HL-60 (cell line): ENCODE measurements at regions not wholly inside any gene's neighbourhood (a gene's known extent, or its start where the extent isn't known, plus 50 kb on each side); places are given as distances from the start of the nearest gene placed in this dataset.

Experiments
- DNase-seq, 2 experiments: peaks; one replicate each; pipeline ENCODE4 v3.0.0-alpha.2; 2010 to 2020; ENCODE audit warnings: low read depth in 1 of 2, low spot score in 1 of 2
- H3K27ac ChIP-seq: fragments of 250-450 bp; sonication (Bioruptor Pico); replicated peaks from 2 replicates; pipeline ENCODE4 v1.5.1; 2020; ENCODE audit warnings: mild to moderate bottlenecking, moderate library complexity
- H3K27me3 ChIP-seq: fragments of 250-450 bp; sonication (Bioruptor Pico); 2 replicates; pipeline ENCODE4 v1.5.1; 2021; ENCODE audit warnings: mild to moderate bottlenecking, moderate library complexity; ENCODE audit not compliant: insufficient read depth, poor library complexity, severe bottlenecking
- H3K4me3 ChIP-seq: replicated peaks from 2 replicates; pipeline ENCODE4 v1.5.1; 2011; ENCODE audit warnings: mild to moderate bottlenecking, control low read depth, low read length; ENCODE audit not compliant: insufficient read depth
- GABPA ChIP-seq: IDR thresholded peaks from 2 replicates; pipeline ENCODE4 v1.6.1; 2012; ENCODE audit warnings: low read depth
- POLR2AphosphoS5 ChIP-seq: IDR thresholded peaks from 2 replicates; pipeline ENCODE4 v1.6.1; 2012; ENCODE audit warnings: low read depth
- SPI1 ChIP-seq: IDR thresholded peaks from 2 replicates; pipeline ENCODE4 v1.6.1; 2012; ENCODE audit warnings: low read depth, mild to moderate bottlenecking, borderline replicate concordance
- TF ChIP-seq, protein P1 (sequence below): IDR thresholded peaks from one replicate; pipeline ENCODE4 v1.5.1; 2011; ENCODE audit warnings: low read length, control low read depth, inconsistent platforms; ENCODE audit not compliant: insufficient read depth
- TF ChIP-seq, protein P2 (sequence below): IDR thresholded peaks from 2 replicates; pipeline ENCODE4 v1.6.1; 2012; ENCODE audit warnings: low read depth; ENCODE audit not compliant: insufficient replicate concordance

DNA sequence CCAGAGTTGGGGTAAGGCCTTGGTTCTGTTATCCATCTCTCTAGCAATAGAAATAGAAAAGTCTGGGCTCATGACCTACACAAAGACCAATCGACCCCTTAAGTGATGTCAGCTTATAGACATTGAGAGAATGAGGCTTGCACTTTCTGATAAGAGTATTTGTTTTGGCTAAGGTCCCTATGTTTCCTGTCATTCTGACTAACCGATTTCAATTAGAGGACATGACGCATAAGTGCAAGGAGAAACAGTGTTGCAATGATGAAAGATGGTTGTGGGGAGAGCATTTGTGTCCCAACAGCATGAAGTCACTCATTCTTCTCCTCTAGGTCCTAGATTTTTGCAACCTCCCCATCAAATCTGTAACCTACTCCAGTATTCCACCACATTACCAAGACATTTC lies 255.1 kb downstream of the MAT2B start:
- DNase-seq: no peak
- no peak for TF ChIP-seq GABPA
- TF ChIP-seq POLR2AphosphoS5: no peak
- TF ChIP-seq, protein P1, sequence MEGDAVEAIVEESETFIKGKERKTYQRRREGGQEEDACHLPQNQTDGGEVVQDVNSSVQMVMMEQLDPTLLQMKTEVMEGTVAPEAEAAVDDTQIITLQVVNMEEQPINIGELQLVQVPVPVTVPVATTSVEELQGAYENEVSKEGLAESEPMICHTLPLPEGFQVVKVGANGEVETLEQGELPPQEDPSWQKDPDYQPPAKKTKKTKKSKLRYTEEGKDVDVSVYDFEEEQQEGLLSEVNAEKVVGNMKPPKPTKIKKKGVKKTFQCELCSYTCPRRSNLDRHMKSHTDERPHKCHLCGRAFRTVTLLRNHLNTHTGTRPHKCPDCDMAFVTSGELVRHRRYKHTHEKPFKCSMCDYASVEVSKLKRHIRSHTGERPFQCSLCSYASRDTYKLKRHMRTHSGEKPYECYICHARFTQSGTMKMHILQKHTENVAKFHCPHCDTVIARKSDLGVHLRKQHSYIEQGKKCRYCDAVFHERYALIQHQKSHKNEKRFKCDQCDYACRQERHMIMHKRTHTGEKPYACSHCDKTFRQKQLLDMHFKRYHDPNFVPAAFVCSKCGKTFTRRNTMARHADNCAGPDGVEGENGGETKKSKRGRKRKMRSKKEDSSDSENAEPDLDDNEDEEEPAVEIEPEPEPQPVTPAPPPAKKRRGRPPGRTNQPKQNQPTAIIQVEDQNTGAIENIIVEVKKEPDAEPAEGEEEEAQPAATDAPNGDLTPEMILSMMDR: no peak
- TF ChIP-seq, protein P2, sequence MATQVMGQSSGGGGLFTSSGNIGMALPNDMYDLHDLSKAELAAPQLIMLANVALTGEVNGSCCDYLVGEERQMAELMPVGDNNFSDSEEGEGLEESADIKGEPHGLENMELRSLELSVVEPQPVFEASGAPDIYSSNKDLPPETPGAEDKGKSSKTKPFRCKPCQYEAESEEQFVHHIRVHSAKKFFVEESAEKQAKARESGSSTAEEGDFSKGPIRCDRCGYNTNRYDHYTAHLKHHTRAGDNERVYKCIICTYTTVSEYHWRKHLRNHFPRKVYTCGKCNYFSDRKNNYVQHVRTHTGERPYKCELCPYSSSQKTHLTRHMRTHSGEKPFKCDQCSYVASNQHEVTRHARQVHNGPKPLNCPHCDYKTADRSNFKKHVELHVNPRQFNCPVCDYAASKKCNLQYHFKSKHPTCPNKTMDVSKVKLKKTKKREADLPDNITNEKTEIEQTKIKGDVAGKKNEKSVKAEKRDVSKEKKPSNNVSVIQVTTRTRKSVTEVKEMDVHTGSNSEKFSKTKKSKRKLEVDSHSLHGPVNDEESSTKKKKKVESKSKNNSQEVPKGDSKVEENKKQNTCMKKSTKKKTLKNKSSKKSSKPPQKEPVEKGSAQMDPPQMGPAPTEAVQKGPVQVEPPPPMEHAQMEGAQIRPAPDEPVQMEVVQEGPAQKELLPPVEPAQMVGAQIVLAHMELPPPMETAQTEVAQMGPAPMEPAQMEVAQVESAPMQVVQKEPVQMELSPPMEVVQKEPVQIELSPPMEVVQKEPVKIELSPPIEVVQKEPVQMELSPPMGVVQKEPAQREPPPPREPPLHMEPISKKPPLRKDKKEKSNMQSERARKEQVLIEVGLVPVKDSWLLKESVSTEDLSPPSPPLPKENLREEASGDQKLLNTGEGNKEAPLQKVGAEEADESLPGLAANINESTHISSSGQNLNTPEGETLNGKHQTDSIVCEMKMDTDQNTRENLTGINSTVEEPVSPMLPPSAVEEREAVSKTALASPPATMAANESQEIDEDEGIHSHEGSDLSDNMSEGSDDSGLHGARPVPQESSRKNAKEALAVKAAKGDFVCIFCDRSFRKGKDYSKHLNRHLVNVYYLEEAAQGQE: no peak
- TF ChIP-seq SPI1: no peak
- no peaks in the 10 kb centered on the region for H3K27me3 ChIP-seq
- no peak overlapping the region for H3K4me3 ChIP-seq
- no peak overlapping the region for H3K27ac ChIP-seq

DNA sequence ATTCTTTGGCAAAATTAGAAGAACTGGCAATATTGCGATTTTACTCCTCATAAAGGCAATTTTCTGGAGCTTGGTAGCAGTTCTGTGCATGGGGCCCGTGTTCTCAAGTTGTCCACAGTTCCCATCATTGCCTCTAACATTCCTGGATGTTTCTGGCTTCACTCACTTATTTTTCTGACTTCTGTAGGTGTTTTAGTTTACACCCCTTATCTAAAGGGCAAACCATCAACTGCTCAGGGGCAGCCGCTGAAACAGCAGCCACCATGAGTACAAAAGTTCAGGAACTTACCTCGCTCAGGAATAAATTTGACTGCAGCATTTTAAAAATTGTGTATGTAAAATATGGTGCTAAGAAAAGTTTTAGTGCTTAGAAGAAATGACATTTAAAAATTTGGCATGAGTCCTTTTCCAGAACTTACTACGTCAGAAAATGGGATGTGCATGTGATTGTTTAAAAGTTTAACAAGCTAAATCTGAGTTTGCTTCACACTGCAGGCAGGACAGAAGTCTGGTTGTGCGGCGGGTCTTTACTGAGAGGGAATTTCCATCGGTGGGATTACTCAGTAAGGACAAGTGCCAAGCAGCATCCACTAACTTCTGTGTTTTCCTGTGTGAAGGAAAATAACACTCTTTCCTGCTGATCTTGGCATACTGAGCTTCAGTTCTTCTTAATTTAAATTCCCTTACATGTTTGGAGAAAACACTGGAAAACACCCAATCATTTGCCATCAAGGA lies 261.7 kb downstream of the MAT2B start:
- Histone ChIP-seq H3K4me3 (no peak overlapping the region), H3K27me3 (no peaks in the 10 kb centered on the region), H3K27ac (no peak overlapping the region)
- no peak for TF ChIP-seq POLR2AphosphoS5
- TF ChIP-seq, protein P2: no peak
- no peak for TF ChIP-seq GABPA
- no peak for TF ChIP-seq SPI1
- TF ChIP-seq, protein P1: no peak
- DNase-seq: no peak

DNA sequence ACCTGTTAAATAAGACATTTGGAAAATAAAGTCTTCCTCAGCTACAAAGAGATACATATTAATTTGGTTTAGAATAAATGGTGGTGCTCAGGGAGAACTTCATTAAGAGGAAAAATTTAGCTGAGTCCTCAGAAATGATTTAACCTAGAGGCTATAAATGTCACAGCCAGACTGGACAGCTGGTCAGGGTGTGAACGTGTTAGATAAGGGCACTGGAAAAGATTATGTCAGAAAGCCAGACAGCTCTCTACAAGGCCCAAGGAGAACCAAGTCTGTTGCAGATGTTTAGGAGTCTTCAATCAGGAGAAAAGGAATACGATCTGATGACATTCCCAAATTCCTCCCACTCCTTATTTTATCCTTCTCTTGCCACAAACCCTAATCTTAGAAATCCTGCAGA lies 265.2 kb downstream of the MAT2B start:
- Histone ChIP-seq H3K27me3 (no peaks in the 10 kb centered on the region), H3K27ac (no peak overlapping the region), H3K4me3 (no peak overlapping the region)
- TF ChIP-seq, protein P2: no peak
- no peak for TF ChIP-seq POLR2AphosphoS5
- TF ChIP-seq, protein P1: no peak
- TF ChIP-seq GABPA: no peak
- TF ChIP-seq SPI1: no peak
- no peak for DNase-seq
